Activated T-cell treated with anti-CD3 and anti-CD28 coated beads for 24 hours (primary cell): ENCODE measurements at regions not wholly inside any gene's neighbourhood (a gene's known extent, or its start where the extent isn't known, plus 50 kb on each side); places are given as distances from the start of the nearest gene placed in this dataset.

ENCODE experiments used
- DNase-seq: peaks from one replicate; pipeline ENCODE4 v3.0.0-alpha.2; 2020; ENCODE audit warnings: low read depth

DNA sequence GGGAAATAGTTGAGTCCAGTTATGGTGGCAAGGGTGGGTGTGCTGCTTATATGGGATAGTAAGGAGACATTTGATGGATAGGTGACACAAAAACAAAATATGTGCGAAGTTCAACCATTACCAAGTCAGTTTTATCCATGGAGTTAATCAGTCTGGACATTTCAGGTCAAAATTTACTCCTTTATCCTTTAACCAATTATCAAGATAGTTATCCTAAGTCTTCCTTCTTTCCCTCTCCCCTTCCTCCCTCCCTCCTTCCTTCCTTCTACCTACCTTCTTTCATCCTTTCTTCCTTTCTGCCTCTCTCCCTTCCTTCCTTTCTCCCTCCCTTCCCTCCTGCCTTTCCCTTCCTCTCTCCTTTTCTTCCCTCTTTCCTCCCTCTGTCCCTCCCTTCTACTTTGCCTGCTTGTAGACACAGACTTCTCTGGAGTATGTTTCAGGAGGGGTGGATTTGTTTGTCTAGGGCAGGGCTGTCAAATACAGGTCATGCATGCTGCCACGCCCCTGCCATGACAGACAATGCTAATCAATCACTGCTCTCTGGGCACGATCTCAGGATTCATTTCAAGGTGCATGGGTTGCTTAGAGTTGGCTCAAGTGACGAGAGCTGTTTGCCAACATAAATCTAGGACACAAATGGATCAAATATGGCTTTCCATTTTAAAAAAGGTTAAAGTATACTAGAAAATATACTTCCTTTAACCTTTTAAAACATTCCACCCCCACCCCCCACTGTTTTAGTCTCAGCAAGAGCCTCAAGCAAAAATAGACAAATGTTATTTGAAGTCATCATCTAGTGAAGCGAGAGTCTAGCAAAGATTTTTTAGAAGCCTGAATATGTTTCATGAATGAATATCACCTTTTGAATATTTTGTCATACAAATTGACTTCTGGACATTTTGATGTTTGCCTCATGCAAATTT lies 281.6 kb upstream of the CITED2 start:
- DNase-seq = no peak

DNA sequence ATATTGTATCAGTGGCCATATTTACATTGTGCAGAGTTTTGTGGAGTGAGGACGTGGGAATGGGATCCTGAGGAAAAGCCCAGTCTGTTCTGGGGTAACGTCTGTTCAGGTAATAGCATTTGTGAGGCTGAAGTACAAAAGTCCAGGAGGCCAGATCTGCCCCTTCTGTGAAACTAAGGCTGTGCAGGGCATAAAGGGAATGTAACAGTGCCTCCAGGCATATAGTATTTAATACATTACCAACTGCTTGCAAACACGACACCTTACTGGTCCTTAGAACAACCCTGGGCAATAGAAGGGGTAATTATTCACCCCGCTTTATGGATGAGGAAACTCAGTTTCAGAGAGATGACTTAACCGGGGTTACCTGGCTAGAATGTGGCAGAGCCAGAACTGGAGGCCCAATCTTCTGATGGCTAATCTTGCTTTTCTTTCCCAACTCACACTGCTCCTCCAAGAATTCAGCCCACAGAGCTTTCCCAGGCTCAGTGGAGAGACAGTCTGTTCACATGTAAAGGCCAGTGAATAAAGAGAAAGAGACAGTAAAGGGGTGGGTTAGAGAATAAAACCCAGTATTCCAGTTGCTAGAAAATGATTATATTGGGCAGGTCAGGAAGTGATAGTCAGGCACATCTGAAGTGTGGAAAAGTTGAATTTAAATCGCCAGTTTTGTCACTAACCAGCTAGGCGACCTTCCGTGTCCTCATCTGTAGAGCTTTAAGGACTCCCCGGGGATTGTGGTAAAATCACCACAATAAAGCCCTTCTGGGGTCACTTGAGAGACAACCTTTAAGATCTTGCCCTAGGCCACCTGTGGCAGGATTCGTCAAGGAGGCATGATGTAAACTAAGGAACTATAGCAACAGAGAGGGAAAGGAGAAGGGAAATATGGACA lies 280.7 kb upstream of the CITED2 start:
- DNase-seq = no peak

DNA sequence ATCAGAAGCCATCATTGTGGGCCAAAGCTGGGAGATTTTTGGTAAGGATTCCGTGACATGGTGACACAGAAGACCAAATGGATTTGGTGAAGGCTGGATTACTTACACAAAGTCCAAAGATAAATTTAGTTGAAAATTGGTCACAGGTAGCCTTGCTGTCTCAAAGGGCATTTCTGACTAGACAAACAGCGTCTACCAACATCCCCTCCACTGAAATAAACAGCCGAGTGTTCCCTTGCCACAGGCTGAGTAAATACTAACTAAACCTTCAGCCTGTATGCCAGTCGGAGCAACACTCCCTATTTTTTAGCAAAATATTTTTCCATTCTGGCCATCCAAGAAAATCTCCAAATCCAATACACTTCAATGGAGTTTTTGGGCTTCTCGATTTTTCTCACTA lies 279.9 kb upstream of the CITED2 start:
- no peak for DNase-seq

DNA sequence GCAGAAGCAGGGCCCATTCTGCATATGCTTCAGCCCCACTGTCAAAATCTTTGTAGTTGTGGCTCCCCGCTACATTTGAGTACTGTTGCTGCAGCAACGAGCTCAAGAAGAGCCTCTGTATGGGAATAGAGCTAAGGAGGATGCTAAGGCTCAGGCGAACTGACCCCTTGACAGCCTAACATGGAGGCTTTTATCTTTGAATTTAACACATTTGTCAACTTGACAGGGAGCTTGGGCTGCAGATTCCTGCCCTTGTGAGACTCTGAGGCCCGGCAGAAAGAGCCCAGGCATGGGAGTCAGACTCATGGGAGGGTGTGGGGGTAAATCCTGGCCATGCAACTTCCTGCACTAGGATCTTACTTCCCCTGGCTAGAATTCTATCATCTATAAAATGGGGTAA lies 278.7 kb upstream of the CITED2 start:
- DNase-seq = no peak

DNA sequence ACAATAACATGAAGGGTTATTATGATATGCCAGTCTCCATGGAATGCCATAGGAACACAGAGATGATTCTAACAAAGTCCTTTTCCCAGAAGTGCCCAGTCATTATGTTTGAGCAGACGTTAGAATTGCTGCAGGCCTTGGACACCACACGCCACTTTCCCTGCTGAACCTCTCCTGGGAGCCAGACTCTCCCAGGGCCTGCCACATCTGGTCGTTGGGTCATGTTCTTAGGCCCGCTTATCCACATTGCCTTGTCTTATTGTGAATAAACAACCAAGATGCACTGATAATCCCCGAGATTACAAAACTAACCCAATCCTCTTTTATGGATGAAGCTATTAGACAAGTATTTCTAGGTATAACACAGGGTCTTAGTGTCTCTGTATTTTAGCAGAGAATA lies 276.5 kb upstream of the CITED2 start:
- no peak for DNase-seq

DNA sequence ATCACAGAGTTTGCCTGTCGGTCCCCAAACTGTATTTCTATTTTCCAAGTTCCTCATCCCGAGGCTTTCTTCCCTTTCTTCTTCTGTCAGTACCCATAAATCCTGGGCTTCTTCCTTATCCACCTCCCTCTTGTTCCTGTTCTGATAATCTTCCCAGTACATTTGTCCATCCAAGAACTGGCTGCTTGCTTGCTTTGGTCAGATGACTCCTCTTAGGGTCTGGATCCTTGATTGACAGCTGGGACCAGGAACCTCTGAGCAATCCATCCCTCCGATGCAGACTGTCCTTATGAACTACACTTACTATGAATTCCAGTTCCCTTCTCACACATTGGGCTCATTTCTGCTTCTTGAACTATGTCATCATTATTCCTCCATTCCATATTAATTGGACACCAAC lies 275.3 kb upstream of the CITED2 start:
- no peak for DNase-seq

DNA sequence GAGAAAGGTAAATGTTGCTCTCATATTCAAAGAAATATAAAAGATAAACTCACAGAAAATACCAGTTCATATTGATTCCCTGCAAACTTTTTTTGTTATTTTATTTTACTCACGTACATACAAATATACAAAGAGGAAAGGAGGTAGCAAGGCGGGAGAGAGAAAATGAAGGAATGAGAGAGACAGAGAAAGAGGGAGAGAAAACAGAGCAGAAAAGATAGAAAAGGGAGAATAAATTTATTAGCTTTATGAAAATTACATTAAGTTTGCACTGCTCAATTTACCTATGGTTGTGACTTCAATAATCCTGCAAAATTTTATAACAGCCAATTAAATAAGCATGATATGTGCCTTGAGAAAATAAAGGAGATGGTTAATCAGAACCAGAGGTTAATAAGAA lies 274.7 kb upstream of the CITED2 start:
- DNase-seq = no peak

DNA sequence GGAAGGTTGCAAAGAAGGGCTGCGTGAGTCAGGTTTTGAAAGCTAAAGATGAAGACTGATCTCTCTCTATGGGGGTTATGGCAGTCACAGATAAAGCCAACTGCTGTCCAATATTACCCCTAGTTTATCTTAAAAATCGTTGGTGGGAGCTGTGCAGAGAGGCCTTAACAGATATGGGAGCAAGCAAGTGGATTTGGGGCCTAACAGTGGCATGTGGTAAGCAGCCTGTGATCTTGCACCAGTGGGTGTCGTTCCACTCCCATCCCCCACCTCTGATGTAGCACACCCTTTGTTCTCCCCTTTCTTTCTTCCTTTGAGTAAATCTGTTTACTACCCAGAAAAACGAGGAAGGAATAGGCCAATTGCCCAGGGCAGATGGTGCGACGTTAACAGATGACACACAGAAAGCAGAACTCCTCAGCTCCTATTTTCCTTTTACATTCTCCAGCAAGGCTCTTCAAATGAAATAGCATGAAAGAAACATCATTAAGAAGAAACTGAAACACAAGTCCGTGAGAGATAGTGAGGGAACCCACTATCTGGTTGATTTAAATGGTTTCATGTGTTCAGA lies 274.1 kb upstream of the CITED2 start:
- no peak for DNase-seq

DNA sequence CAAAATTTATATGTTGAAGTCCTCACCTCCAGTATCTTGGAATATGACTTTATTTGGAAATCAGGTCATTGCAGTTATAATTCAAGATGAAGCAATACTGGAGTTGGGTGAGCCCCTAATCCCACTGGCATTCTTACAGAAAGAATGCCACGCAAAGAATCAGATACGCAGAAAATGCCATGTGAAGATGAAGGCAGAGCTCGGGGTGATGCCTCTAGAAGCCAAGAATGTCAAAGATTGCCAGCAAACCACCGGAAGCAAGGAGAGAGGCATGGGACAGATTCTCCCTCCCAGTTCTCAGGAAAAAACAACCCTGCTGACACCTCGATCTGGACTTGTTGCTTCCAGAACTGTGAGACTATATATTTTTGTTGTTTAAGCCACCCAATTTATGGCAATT lies 273.4 kb upstream of the CITED2 start:
- DNase-seq = no peak

DNA sequence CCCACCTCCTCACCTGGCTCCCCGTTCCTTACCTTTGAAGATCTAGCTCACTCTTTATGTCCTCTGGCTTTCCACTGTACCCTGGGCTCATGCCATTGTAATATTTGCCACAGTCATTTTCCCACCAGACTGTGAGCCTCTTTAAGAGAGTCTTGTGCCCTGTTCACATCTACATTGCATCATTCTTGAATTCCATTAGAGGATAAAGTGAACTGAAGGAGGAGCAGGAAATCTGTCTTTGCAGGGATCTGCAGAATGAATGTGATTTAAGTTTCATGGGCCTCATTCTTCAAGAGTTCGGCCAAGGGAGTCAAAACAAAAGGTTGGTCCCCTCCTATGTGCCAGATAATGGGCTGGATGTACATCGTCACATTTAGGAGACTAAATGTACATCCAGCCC lies 272.6 kb upstream of the CITED2 start:
- DNase-seq = no peak

DNA sequence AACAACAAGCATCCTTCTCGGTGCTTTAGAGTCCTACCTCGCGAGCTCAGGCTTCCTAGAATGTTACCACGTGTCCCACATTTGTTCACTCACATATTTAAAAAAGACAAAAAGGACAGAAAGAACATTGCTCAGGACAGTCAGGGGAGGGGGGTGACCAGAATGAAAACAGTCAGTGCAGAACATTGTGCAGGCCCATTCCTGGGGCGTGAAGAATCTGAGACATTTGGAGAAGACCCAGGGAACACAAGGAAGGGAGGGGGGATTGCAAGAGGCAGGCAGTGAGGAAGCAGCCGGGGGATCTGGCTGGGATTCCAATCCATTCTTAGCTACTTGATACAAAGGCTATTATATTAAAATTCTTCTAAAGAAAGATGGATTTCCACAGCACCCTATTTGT lies 270.4 kb upstream of the CITED2 start:
- DNase-seq = no peak

DNA sequence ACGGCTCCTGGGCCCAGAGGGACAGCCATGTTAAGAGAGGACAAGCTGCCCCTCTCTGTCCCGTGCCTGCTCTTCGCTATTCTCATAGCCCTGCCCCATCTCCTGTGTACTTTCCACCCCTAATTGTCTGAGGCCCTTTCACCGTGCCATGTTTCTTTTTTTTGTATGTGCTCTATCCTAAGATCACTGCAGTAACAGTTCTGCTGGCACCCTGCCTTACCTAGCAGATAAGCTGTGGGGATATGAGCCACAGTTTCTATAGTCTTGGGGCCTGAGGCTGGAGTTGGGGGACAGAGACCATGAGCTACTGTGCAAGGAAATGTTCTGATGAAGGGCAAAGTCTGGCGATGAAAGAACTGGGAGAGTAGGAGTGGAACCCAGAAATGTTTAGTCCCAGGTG lies 269.5 kb upstream of the CITED2 start:
- DNase-seq = no peak

DNA sequence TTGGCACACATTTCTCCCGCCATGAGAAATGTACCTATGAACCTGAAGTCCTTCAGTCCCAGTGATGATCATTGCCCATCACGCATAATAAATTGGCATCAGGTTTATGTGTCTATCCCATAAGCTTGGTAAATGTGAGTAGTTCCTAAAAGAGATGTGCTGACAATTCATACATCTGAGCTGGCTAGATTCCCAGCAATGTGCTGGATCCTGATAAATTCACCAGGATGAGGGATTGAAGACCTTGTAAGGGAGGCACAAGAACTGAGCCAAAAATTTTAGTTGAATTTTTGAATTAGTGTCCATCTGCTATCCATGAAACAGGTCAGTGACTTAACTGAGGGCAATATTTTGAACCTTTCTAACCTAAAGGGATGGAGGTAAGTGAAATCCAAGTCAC lies 267.9 kb upstream of the CITED2 start:
- DNase-seq = no peak

DNA sequence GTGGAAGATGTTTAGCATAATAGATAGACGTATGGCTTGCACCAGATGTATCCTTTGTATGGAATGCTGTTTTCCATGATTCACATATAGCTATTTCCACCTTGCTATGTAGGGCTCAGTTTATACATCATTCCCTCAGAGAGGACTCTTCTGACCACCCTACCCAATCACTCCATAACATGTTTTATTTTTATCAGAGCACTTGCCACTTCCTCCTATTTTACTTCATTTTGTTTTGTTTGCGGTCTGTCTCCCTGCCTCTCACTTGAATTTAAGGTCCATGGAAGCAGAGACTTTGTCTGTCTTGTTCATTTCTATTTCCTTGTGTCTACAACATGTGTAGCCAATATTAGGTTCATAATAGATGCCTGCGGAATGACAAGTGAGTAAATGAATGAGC lies 266.9 kb upstream of the CITED2 start:
- DNase-seq = no peak

DNA sequence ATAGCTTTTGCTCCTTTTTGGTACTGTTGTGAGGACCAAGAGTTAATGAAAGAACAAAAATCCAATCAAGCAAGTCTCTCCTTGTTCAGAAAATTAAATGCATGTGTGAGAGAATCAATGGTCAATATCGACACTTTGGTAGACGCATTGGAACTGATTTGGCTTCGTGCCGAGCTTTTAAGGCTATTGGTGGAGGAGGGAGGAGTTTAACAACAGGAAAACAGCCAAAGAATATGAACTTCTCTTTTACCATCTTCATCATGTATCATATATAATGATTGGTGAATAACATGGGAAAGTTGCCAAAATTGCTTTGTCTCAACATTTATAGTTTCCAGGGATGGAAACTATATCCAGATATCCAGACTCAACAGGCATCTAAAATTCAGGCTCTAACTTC lies 266.5 kb upstream of the CITED2 start:
- DNase-seq = no peak

DNA sequence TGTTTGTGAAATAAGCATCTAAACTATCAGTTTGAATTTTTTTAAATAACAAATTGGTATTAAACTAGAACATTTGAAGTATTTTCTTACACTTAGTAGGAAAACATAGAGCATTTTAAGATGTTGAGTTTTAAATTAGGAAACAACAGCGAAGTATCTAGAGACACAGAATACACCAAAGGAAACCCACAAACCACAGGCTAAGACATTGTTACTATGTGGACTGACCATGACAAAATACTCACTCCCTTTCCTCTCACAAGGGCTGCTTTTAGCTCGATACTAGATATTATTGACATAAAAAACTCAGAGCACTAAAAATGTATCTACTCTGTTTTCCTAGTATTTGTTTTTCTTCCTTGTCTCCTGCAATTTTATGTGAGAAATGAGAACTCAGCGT lies 266.0 kb upstream of the CITED2 start:
- DNase-seq = no peak

DNA sequence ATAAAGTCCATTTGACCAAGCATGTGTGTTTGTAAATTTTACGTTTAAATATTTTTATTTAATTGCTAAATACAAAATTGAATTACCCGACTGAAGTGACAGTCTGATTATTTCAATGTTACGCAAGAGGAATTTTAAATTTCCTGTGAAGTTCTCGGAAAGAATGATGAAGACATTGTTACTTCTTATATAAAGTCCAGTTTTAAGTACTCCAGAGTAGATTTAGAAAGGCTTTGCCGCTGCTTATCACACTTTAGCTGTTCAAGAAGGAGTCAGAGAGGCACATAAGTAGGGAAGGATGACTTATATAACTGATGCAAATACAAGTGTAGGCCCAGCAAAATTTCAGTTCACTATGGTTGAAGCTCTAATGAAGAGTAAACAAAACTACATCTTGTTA lies 265.1 kb upstream of the CITED2 start:
- no peak for DNase-seq

DNA sequence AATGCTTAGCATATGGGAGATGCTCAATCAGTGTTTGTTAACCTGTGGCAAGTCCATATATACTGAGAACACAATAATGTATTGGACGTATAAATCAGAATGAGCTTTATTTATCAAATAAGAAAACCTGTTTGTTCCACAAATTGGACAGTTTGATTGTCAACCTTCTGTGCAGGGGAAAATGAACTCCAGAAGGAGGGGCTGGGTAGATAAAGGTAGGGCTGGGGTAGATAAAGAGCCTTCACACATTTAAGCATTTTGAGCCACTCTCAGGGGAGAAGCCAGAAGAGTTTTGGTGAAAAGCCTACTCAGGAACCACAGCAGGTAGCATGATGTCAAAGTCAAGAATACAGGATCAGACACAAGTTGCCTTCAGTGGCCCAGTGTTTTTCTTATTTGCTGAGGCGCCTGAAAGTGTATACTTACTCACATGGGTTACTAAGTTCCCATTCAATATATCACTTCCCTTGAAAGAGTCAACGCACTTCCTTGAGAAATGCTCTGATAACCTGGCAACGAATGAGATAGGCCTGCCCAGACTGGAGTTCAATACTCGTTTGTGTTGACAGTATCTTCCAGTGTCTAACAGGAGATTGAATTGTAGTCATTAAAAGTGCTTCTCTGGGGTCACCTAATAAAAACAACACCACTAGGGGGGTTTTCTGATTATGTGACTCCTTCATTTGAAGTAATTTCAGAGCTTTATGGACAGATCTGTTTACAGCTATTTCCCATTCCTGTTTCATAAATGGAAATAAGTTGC lies 263.9 kb upstream of the CITED2 start:
- no peak for DNase-seq

DNA sequence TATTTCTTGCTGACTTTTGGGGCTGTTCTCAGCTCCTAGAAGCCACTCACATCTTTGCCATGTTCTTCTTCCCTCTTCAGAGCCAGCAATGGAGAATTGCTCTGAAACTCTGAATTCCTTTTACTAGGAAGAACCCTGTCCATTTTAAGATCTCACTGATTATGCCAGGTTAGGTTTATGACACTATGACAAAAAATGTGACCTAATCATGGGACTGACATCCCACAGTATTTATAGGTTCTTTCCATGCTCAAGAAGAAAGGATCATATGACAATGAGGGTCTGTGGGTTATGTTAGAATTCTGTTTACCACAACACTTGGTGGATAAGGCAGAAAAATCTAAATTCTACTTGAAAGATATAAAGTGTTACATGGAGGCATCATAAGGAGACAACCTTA lies 263.3 kb upstream of the CITED2 start:
- no peak for DNase-seq

DNA sequence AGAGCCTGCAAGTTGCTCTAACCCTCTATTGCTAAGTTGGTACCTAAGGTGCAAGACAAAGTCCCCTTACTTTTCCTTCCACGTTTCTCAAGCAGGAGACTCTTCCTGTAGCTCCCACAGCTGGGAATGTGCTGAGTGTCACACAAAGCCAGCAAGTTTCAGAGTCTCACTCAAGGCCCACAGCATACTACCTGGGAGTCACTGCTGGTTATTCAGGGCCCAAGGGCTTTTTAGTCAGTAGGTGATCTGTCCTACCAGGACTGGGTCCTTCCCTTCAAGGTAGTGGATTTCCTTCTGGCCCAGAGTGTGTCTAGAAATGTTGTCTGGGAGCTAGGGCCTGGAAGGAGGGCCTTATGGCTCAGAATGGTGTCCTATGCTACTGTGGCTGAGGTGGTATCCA lies 261.9 kb upstream of the CITED2 start:
- DNase-seq = no peak

DNA sequence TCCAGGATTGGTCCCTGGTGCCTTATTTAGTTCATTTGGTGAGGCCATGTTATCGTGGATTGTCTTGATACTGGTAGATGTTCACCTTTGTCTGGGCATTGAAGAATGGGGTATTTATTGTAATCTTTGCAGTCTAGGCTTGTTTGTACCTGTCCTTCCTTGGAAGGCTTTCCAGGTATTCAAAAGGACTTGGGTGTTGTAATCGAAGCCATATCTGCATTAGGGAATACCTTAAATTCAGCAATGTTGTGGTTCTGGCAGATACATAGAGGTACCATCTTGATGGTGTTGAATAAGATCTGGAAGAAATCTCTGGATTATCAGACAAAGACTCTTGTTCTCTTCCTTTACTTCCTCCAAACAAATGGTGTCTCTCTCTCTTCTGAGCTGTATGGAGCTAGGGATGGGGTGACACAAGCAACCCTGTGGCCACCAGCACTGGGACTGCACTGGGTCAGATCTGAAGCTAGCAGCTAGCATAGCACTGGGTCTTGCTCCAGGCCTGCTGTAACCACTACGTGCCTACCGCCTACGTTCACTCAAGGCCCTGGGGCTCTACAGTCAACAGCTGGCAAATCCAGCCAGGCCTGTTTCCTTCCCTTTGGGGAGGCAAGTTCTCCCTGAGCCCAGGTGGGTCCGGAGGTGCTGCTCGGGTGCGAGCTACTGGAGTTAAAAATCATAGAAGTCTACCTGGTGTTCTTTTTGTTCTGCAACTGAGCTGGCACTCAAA lies 261.1 kb upstream of the CITED2 start:
- DNase-seq = no peak
